ENCODE measurements at regions not wholly inside any gene's neighbourhood (a gene's known extent, or its start where the extent isn't known, plus 50 kb on each side); places are given as distances from the start of the nearest gene placed in this dataset.

DNA sequence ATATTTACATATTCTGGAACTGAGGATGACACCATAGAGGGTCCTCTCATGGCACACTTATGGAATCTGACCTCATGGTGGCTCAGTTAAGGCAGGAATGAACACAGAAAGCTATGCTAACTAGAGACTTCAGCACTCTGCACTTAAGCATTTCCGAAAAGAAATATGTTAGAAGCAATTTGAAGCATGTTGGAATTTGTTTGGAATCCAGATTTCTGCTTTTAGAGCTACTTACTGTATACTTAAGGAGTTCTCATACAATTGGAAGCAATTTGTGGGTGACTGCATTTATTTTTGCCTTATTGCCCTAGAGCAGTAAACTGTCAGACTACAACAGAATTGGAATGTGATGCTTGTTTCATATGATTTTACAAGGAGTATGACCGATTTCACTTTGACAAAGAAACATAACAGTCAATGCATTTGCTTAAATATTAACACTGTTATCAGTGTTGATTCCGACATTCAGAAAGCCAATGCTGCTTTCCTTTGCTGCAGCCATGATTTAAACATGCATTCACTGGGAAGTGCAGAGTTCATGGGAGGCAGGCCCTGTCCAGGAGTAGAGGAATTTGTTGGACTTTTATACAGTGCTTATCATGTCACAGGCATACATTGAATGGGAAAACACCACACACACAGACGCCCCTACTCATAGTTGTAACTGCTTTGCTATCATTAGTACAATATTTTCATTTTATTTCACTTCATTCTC, 244.4 kb downstream of the SAMD5 start:
- Histone ChIP-seq H3K4me1 (peaks cover 3% of the 10 kb centered on the region; the same call in 1 of the 2 replicates), H3K36me3 (no peaks in the 10 kb centered on the region), H3K27me3 (no peaks in the 10 kb centered on the region), H3K9me3 (no peaks in the 10 kb centered on the region), H3K4me3 (ENCODE audit: low read depth, low read length) (no peak overlapping the region)
- DNase-seq: no peak
- TF ChIP-seq, protein P1, sequence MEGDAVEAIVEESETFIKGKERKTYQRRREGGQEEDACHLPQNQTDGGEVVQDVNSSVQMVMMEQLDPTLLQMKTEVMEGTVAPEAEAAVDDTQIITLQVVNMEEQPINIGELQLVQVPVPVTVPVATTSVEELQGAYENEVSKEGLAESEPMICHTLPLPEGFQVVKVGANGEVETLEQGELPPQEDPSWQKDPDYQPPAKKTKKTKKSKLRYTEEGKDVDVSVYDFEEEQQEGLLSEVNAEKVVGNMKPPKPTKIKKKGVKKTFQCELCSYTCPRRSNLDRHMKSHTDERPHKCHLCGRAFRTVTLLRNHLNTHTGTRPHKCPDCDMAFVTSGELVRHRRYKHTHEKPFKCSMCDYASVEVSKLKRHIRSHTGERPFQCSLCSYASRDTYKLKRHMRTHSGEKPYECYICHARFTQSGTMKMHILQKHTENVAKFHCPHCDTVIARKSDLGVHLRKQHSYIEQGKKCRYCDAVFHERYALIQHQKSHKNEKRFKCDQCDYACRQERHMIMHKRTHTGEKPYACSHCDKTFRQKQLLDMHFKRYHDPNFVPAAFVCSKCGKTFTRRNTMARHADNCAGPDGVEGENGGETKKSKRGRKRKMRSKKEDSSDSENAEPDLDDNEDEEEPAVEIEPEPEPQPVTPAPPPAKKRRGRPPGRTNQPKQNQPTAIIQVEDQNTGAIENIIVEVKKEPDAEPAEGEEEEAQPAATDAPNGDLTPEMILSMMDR (IDR thresholded peaks at IDR 0.05; ENCODE audit: low read depth, low read length): no peak

DNA sequence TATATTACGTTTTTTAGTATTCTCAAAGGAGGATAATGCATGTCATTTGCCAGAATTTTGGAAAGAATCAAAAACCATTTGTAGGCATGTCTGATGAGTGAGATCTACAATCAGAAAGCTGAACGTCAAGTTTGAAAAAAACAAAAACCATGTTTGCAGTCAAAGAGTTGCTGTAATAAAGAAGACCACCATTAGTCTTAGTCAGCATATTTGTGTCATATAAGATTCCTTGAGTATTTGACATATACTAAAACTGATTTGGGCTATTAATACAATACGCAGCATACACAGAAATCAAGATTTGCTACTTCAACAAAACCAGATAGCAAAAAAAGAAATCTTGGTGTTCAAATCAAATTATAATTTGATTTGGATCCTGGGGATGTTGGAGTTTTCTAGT, 247.5 kb downstream of the SAMD5 start:
- H3K4me1 ChIP-seq: peaks cover 14% of the 10 kb centered on the region
- DNase-seq: no peak
- no peak overlapping the region for H3K4me3 ChIP-seq (ENCODE audit: low read depth, low read length)
- H3K27me3 ChIP-seq: no peaks in the 10 kb centered on the region
- H3K36me3 ChIP-seq: no peaks in the 10 kb centered on the region
- TF ChIP-seq, protein P1 (IDR thresholded peaks at IDR 0.05; ENCODE audit: low read depth, low read length): no peak
- H3K9me3 ChIP-seq: no peaks in the 10 kb centered on the region

- TF ChIP-seq, protein P1 (IDR thresholded peaks at IDR 0.05; ENCODE audit: low read depth, low read length): no peak
- H3K36me3 ChIP-seq: no peaks in the 10 kb centered on the region
- peaks cover 14% of the 10 kb centered on the region for H3K4me1 ChIP-seq
- DNase-seq: no peak
- H3K4me3 ChIP-seq (ENCODE audit: low read depth, low read length): no peak overlapping the region
- no peaks in the 10 kb centered on the region for H3K27me3 ChIP-seq
- no peaks in the 10 kb centered on the region for H3K9me3 ChIP-seq
Observed at GRCh38 chr6:147756891-147757290, 248.4 kb downstream of the SAMD5 start.

DNA sequence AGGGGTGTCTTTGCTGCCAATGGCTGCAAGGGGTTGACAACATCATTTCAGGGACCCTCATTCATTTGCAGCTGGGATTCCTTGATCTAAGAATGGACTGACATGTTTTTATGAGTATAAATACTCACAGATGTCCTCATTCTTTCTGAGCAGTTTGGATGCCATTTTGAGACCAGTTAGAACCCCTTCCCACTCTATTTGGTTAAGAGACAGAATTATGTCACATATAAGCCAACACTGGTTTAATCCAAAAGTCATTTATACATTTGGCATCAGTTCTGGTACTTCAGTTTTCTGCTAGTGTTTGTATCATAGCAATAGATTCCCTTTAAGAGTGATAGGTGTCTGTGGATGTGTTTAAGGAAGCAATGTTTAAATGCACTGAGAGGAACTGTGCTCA, 248.8 kb downstream of the SAMD5 start:
- no peak for DNase-seq
- H3K36me3 ChIP-seq: no peaks in the 10 kb centered on the region
- no peak overlapping the region for H3K4me3 ChIP-seq (ENCODE audit: low read depth, low read length)
- H3K4me1 ChIP-seq: peaks cover 14% of the 10 kb centered on the region
- no peaks in the 10 kb centered on the region for H3K9me3 ChIP-seq
- no peaks in the 10 kb centered on the region for H3K27me3 ChIP-seq
- TF ChIP-seq, protein P1 (IDR thresholded peaks at IDR 0.05; ENCODE audit: low read depth, low read length): no peak

DNA sequence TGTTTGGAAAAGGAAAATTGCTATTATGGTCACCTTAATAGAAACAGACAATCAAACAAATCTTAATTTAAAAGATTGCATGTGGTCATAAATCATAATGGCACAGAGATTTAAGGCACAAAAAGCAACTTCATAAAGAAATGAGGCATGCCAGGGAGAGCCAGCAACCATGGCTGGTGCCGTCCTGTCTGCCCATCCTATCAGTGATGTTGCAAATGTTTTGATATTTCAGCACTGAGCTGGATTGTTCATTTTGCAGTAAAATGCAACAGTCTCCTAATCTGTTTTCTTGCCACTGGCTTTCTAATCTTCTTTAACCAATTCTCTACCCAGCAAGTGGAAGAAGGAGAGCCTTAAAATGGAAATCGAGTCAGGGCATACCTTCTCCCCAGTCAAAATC, 249.8 kb downstream of the SAMD5 start:
- no peaks in the 10 kb centered on the region for H3K36me3 ChIP-seq
- no peaks in the 10 kb centered on the region for H3K27me3 ChIP-seq
- no peak overlapping the region for H3K4me3 ChIP-seq (ENCODE audit: low read depth, low read length)
- DNase-seq: peak; percentile 19
- no peaks in the 10 kb centered on the region for H3K9me3 ChIP-seq
- H3K4me1 ChIP-seq: peaks cover 14% of the 10 kb centered on the region
- TF ChIP-seq, protein P1 (IDR thresholded peaks at IDR 0.05; ENCODE audit: low read depth, low read length): no peak

GRCh38 chr6:147759093-147759492, 250.6 kb downstream of the SAMD5 start:
- Histone ChIP-seq H3K27me3 (no peaks in the 10 kb centered on the region), H3K4me3 (ENCODE audit: low read depth, low read length) (no peak overlapping the region), H3K9me3 (no peaks in the 10 kb centered on the region), H3K4me1 (peaks cover 14% of the 10 kb centered on the region), H3K36me3 (no peaks in the 10 kb centered on the region)
- TF ChIP-seq, protein P1 (IDR thresholded peaks at IDR 0.05; ENCODE audit: low read depth, low read length): no peak
- no peak for DNase-seq

Data from BE2C (cell line).